GM18511 (cell line): ENCODE measurements at regions not wholly inside any gene's neighbourhood (a gene's known extent, or its start where the extent isn't known, plus 50 kb on each side); places are given as distances from the start of the nearest gene placed in this dataset.

ENCODE experiments used
- ATAC-seq: cut with Tn5 transposase; IDR thresholded peaks from one replicate; pipeline ENCODE4 v1.9.1; 2021; ENCODE audit warnings: mild to moderate bottlenecking, moderate library complexity; ENCODE audit not compliant: unreplicated experiment

DNA sequence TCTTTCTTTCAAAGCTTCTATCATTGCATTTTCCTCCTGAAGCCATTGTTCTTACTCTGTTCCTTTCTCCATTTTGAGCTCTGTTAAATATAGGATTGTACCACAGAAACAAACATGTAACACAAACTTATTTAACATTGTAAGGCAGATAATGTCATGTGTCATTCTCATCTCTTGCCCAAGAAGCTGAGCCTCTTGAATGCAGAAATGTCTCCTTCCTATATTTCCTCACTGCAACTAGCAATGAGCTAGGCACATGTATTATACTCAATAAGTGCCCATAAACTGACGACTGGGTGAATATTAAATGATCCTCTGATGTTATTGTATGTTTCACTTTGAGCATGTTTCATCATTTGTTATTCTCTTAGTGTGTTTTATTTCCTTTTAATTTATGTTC is 56.7 kb upstream of the SLC7A11 start:
- no peak for ATAC-seq

DNA sequence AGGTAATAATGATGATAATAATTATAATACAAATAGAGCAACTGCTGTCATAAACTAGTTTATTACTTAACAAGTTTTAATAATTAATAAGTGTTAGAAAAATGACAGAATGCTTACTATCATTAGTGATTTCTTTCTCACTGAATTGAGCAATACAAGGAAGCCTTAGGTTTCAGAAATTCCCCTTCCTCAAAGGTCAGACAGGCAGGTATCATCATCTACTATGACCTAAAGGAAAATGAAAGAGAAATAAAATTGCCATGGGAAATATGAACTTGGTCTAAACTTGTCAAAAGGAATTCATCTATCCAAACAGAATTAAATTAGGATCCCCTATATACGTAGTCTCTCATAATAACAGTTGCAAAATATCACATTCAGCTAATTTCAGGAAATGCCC is 56.3 kb upstream of the SLC7A11 start:
- no peak for ATAC-seq

DNA sequence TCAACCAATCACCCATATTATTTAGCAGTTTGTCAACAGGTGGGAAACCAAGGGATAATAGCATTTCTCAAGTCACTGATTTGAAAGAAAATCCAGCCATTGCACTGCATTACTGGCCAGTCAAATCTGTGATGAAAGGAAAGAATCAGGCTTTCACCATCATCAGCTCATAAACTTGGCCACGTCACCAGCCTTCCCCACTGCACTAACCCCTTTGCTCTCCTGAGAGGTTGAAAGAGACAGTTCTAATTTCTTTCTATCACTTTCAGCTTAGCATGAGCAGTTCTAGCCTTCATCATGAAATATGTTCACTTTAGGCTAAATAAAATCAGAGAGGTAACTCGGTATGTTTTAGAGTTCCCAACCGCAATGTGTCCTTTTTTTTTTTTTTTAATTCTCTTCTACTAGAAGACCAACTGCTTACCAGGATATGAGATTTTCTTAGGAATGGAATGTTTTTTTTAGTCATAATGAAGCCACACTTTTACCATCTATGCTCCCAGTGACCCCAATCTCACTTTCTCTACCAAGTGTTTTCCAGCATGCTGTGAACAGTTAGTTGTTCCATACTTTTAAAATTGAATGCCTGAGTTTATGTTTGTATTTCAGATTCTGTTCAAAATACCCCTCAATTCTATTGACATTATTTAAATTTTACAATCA is 55.7 kb upstream of the SLC7A11 start:
- no peak for ATAC-seq

DNA sequence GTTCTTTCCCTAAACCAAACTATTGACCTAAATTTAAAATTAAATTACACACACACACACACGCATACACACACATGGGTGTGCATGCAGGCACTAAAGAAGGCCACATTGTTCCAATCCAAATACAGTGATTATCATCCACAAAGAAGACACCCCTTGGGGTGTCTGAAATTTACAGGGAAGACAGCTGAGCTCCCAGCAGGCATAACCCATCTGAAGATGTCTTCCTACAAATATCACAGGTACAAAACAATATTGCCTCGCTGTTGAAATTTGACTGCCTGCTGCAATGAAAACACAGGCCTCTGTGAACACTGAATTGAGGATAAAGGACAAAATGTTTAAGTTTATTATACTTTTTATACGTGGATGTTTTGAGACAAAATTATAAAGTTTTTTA is 50.2 kb upstream of the SLC7A11 start:
- ATAC-seq: no peak
